ENCODE measurements at regions not wholly inside any gene's neighbourhood (a gene's known extent, or its start where the extent isn't known, plus 50 kb on each side); places are given as distances from the start of the nearest gene placed in this dataset.

DNA sequence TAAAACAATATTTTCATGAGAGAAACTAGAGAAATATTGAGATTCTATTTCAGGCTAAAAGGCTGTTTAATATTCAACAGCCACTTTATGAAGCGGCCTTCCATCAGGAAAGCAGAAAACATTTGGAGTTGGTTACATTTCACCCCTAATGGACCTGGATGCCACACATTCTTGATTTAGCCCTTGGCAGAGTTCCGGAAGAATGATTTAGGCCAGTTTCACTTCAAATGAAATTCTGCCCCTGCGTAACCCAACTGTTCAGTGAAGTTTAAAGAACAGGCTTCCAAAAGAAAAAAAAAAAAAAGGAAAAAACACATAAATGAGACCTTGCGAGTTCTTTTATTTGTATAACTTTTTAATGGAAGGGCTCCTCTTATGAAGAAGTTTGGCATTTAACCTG, 239.2 kb upstream of the AKR1E2 start:
- no peak overlapping the region for H3K4me3 ChIP-seq
- H3K27ac ChIP-seq = no peak overlapping the region
- ChIA-PET CTCF (no interaction called here), POLR2A (ENCODE audit: unreplicated experiment) (no interaction called here)
- no peaks in the 10 kb centered on the region for H3K9me3 ChIP-seq (ENCODE audit: insufficient read depth, low read depth)
- no peaks in the 10 kb centered on the region for H3K79me2 ChIP-seq (ENCODE audit: low read depth)
- H4K20me1 ChIP-seq (ENCODE audit: insufficient read depth) = no peaks in the 10 kb centered on the region
- H3K36me3 ChIP-seq (ENCODE audit: low read depth) = no peaks in the 10 kb centered on the region
- BruUV-seq (replicated peaks) = no TSS peak
- no peaks in the 10 kb centered on the region for H3K27me3 ChIP-seq (ENCODE audit: insufficient read depth, low read depth)
- H2AFZ ChIP-seq = no peak overlapping the region
- H3F3A ChIP-seq (ENCODE audit: insufficient read depth, low read depth) = no peaks in the 10 kb centered on the region
- DNase-seq = no peak
- H3K4me1 ChIP-seq (replicated peaks; ENCODE audit: insufficient read depth) = no peaks in the 10 kb centered on the region
- no peaks in the 10 kb centered on the region for H3K9me2 ChIP-seq (ENCODE audit: insufficient read depth)
- intact Hi-C loops (cut with micrococcal nuclease; ENCODE audit: unreplicated experiment) = no loop called here
- TF ChIP-seq, protein P1, sequence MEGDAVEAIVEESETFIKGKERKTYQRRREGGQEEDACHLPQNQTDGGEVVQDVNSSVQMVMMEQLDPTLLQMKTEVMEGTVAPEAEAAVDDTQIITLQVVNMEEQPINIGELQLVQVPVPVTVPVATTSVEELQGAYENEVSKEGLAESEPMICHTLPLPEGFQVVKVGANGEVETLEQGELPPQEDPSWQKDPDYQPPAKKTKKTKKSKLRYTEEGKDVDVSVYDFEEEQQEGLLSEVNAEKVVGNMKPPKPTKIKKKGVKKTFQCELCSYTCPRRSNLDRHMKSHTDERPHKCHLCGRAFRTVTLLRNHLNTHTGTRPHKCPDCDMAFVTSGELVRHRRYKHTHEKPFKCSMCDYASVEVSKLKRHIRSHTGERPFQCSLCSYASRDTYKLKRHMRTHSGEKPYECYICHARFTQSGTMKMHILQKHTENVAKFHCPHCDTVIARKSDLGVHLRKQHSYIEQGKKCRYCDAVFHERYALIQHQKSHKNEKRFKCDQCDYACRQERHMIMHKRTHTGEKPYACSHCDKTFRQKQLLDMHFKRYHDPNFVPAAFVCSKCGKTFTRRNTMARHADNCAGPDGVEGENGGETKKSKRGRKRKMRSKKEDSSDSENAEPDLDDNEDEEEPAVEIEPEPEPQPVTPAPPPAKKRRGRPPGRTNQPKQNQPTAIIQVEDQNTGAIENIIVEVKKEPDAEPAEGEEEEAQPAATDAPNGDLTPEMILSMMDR (conservative IDR thresholded peaks at IDR 0.05) = no peak
- no peak for TF ChIP-seq EZH2 (IDR thresholded peaks at IDR 0.05; ENCODE audit: low read depth)
- H3K4me2 ChIP-seq = no peak overlapping the region

DNA sequence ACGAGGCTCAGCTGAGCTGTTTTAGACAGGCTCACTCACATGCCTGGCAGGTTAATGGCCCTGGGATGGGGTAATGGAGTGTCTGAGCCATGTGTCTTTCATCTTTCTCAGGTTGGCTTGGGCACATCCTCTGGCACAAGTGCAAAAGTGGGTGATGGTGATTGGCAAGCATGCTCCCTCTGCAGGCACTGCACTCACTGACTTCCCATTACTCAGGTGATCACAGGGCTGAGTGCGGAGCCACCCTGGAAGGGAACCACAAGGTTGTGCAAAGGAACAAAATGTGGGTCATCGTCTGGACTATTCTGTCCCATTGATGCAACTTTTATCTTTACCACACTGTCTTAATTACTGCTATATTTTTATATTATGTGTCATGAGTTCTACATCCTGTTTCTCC, 244.1 kb upstream of the AKR1E2 start:
- ChIA-PET POLR2A (ENCODE audit: unreplicated experiment) (no interaction called here), CTCF (no interaction called here)
- Histone ChIP-seq H3K27me3 (ENCODE audit: insufficient read depth, low read depth) (no peaks in the 10 kb centered on the region), H3F3A (ENCODE audit: insufficient read depth, low read depth) (no peaks in the 10 kb centered on the region), H3K4me2 (no peak overlapping the region), H3K27ac (no peak overlapping the region), H3K4me3 (no peak overlapping the region), H4K20me1 (ENCODE audit: insufficient read depth) (no peaks in the 10 kb centered on the region), H3K9me2 (ENCODE audit: insufficient read depth) (no peaks in the 10 kb centered on the region), H3K4me1 (replicated peaks; ENCODE audit: insufficient read depth) (no peaks in the 10 kb centered on the region), H3K79me2 (ENCODE audit: low read depth) (no peaks in the 10 kb centered on the region), H2AFZ (no peak overlapping the region), H3K9me3 (ENCODE audit: insufficient read depth, low read depth) (no peaks in the 10 kb centered on the region), H3K36me3 (ENCODE audit: low read depth) (no peaks in the 10 kb centered on the region)
- intact Hi-C loops (cut with micrococcal nuclease; ENCODE audit: unreplicated experiment) = no loop called here
- DNase-seq = no peak
- TF ChIP-seq, protein P1 (conservative IDR thresholded peaks at IDR 0.05) = no peak
- no peak for TF ChIP-seq EZH2 (IDR thresholded peaks at IDR 0.05; ENCODE audit: low read depth)
- BruUV-seq (replicated peaks) = no TSS peak

DNA sequence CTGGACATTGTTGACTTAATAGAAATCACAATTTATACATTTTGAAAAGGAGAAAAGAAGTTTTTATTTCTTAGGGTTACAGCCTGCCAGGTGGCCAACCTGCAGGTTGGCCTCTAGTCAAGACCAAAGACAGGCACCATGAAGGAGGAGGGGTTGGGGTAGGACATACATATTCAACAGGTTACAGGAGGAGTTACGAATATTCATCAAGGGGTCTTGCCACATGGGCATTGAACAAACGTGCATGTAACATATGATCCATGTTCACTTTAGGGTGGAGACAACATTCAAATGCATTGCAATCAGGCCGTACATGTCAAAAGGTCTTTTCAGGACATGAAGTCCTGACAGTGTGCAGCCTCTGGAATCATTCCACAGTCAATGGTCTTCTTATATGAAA, 246.2 kb upstream of the AKR1E2 start:
- Histone ChIP-seq H3K79me2 (ENCODE audit: low read depth) (no peaks in the 10 kb centered on the region), H3K27me3 (ENCODE audit: insufficient read depth, low read depth) (no peaks in the 10 kb centered on the region), H4K20me1 (ENCODE audit: insufficient read depth) (no peaks in the 10 kb centered on the region), H3K27ac (no peak overlapping the region), H3K4me1 (replicated peaks; ENCODE audit: insufficient read depth) (no peaks in the 10 kb centered on the region), H2AFZ (no peak overlapping the region), H3K36me3 (ENCODE audit: low read depth) (no peaks in the 10 kb centered on the region), H3K4me3 (no peak overlapping the region), H3K9me2 (ENCODE audit: insufficient read depth) (no peaks in the 10 kb centered on the region), H3F3A (ENCODE audit: insufficient read depth, low read depth) (no peaks in the 10 kb centered on the region), H3K9me3 (ENCODE audit: insufficient read depth, low read depth) (no peaks in the 10 kb centered on the region), H3K4me2 (no peak overlapping the region)
- ChIA-PET CTCF (no interaction called here), POLR2A (ENCODE audit: unreplicated experiment) (no interaction called here)
- DNase-seq = no peak
- no TSS peak for BruUV-seq (replicated peaks)
- no peak for TF ChIP-seq EZH2 (IDR thresholded peaks at IDR 0.05; ENCODE audit: low read depth)
- TF ChIP-seq, protein P1 (conservative IDR thresholded peaks at IDR 0.05) = no peak
- intact Hi-C loops (cut with micrococcal nuclease; ENCODE audit: unreplicated experiment) = no loop called here
